Epithelial cell of esophagus (primary cell): ENCODE measurements at regions not wholly inside any gene's neighbourhood (a gene's known extent, or its start where the extent isn't known, plus 50 kb on each side); places are given as distances from the start of the nearest gene placed in this dataset.
"Not testable (repeated sequence)": the region's sequence is repeated elsewhere in the genome, so short reads cannot be mapped to it uniquely, and the experiment has no call there.

Experiments used
- DNase-seq: peaks from one replicate; pipeline ENCODE4 v3.0.0; 2010; ENCODE audit warnings: low read depth
- H3K4me3 ChIP-seq: 2 replicates; pipeline ENCODE4 v1.5.1; 2011; ENCODE audit warnings: mild to moderate bottlenecking, low read length, control low read depth
- CTCF ChIP-seq: IDR thresholded peaks from 2 replicates; pipeline ENCODE4 v1.5.1; 2011; ENCODE audit warnings: low read depth, mild to moderate bottlenecking, low read length, control low read depth, inconsistent platforms; ENCODE audit not compliant: insufficient read depth; ENCODE audit errors: missing control alignments

- DNase-seq = no peak
- no peak overlapping the region for H3K4me3 ChIP-seq
- TF ChIP-seq CTCF = peak; percentile 17
These were observed 104.4 kb upstream of the SALL3 start for GRCh38 chr18:78875016-78875777.

GRCh38 chr18:78875778-78876650 lies 103.6 kb upstream of the SALL3 start:
- no peak for TF ChIP-seq CTCF
- no peak for DNase-seq
- no peak overlapping the region for H3K4me3 ChIP-seq

DNA sequence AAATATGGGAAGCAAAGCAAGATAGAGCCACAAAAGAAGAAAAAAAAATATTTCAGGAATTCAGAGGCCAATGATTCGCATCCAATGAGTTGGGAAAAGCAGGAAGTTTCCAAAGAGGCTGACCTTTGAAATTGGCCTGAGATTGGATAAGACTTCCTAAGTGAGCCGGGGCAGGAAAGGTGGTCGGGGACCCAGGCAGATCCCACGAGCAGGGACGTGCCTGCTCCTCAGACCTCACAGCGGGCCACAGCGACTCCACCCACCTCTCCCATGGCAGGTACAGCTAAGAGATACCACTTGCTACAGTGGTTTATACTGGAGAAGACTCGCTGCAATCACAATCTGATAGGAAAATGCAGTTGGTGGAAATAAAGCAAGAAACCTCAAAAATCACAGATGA lies 102.8 kb upstream of the SALL3 start:
- no peak for TF ChIP-seq CTCF
- DNase-seq = no peak

GRCh38 chr18:78878335-78878734 lies 101.3 kb upstream of the SALL3 start:
- H3K4me3 ChIP-seq = no peak overlapping the region
- no peak for TF ChIP-seq CTCF
- no peak for DNase-seq

More for the DNA sequence above, 102.8 kb upstream of the SALL3 start:
- no peak overlapping the region for H3K4me3 ChIP-seq

- DNase-seq, H3K4me3 ChIP-seq: not testable (repeated sequence)
These were observed 100.3 kb upstream of the SALL3 start for GRCh38 chr18:78879072-78879883.

DNA sequence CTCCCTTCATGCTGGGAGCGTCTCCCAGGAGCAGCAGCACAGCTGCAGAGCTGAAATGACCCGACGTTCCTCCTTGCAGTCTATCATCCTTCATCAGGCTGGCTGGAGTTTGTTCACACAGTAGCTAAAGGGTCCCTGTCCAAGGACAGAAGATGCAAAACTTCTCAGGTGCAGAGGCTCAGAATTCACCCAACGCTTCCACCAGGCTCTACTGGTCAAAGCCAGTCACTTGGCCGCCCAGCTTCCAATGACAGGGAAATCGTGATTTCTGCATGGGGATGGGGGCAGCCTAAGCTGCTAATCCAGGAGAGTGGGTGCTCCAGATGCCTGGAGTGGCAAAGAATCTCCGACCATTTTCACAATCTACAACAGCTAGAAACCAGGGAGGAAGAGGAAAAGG lies 97.0 kb upstream of the SALL3 start:
- no peak for DNase-seq
- H3K4me3 ChIP-seq = no peak overlapping the region
- no peak for TF ChIP-seq CTCF

- no peak overlapping the region for H3K4me3 ChIP-seq
- DNase-seq = no peak
- TF ChIP-seq CTCF = no peak
These were observed 96.1 kb upstream of the SALL3 start for GRCh38 chr18:78883501-78883900.
